SK-N-SH (cell line): ENCODE measurements at regions not wholly inside any gene's neighbourhood (a gene's known extent, or its start where the extent isn't known, plus 50 kb on each side); places are given as distances from the start of the nearest gene placed in this dataset.

Source experiments
- CTCF ChIA-PET: fragments of 300-600, 350-600 bp; formaldehyde crosslinking; extraction: SDS; loops from one replicate; lab custom pipeline; 2021; lab: Yijun Ruan, JAX
- POLR2A ChIA-PET: fragments of 350-600 bp; sonication (Branson Sonifier 250); formaldehyde crosslinking; extraction: SDS; loops from one replicate; lab custom pipeline; 2020; ENCODE audit warnings: antibody characterized with exemption, inconsistent platforms; lab: Yijun Ruan, JAX
- DNase-seq: peaks from one replicate; pipeline ENCODE4 v3.0.0; 2012
- H2AFZ ChIP-seq: fragments of 200-600 bp; sonication (generic); 2 replicates; pipeline ENCODE4 v1.8.1; 2016; ENCODE audit warnings: antibody characterized with exemption, mild to moderate bottlenecking, low read depth
- H3F3A ChIP-seq: fragments of 200-600 bp; sonication (generic); replicated peaks from 2 replicates; pipeline ENCODE3; 2016; ENCODE audit warnings: antibody characterized with exemption, mild to moderate bottlenecking; ENCODE audit not compliant: insufficient read depth
- H3K27ac ChIP-seq, 2 experiments: fragments of 200-500 bp in 1 of 2; fragments of 200-600 bp in 1 of 2; sonication (Bioruptor generic) in 1 of 2; sonication (generic), shearing (Covaris generic) in 1 of 2; 2 replicates each; pipeline versions ENCODE4 v1.5.1 to v1.6.1; 2014 to 2016; ENCODE audit warnings: low read depth in 2 of 2, inconsistent platforms in 1 of 2, low read length in 1 of 2, mild to moderate bottlenecking in 1 of 2, mixed read lengths in 1 of 2
- H3K27me3 ChIP-seq: fragments of 200-600 bp; sonication (generic), shearing (Covaris generic); 2 replicates; pipeline ENCODE4 v1.6.1; 2016; ENCODE audit warnings: mixed run types; ENCODE audit not compliant: insufficient read depth
- H3K36me3 ChIP-seq, 2 experiments: fragments of 200-500 bp in 1 of 2; fragments of 200-600 bp in 1 of 2; sonication (Bioruptor generic) in 1 of 2; sonication (generic) in 1 of 2; replicated peaks in 1 of 2; 2 replicates each; pipeline versions ENCODE3 to v1.5.1; 2014 to 2016; ENCODE audit warnings: low read length in 1 of 2, mild to moderate bottlenecking in 1 of 2; ENCODE audit not compliant: insufficient read depth in 2 of 2, control insufficient read depth in 1 of 2
- H3K4me1 ChIP-seq, 2 experiments: fragments of 200-500 bp in 1 of 2; fragments of 200-600 bp in 1 of 2; sonication (Bioruptor generic) in 1 of 2; sonication (generic), shearing (Covaris generic) in 1 of 2; 2 replicates each; pipeline versions ENCODE4 v1.5.1 to v1.6.1; 2014 to 2016; ENCODE audit warnings: low read depth in 1 of 2, low read length in 1 of 2, mixed run types in 1 of 2; ENCODE audit not compliant: insufficient read depth in 2 of 2, control insufficient read depth in 1 of 2
- H3K4me2 ChIP-seq: fragments of 200-600 bp; sonication (generic), shearing (Covaris generic); 2 replicates; pipeline ENCODE4 v1.6.1; 2017; ENCODE audit warnings: mixed run types
- H3K4me3 ChIP-seq, 2 experiments: fragments of 200-500 bp in 1 of 2; fragments of 200-600 bp in 1 of 2; sonication (Bioruptor generic) in 1 of 2; sonication (generic), shearing (Covaris generic) in 1 of 2; 2 replicates each; pipeline versions ENCODE4 v1.5.1 to v1.8.1; 2014 to 2016; ENCODE audit warnings: low read depth in 2 of 2, inconsistent platforms in 1 of 2, low read length in 1 of 2, mild to moderate bottlenecking in 1 of 2, mixed read lengths in 1 of 2, moderate library complexity in 1 of 2
- H3K79me2 ChIP-seq: fragments of 200-600 bp; sonication (generic); 2 replicates; pipeline ENCODE4 v1.8.1; 2017; ENCODE audit warnings: mild to moderate bottlenecking; ENCODE audit not compliant: insufficient read depth
- H3K9ac ChIP-seq: fragments of 200-600 bp; sonication (generic); 2 replicates; pipeline ENCODE4 v1.6.1; 2017; ENCODE audit warnings: mixed run types
- H3K9me2 ChIP-seq: fragments of 200-600 bp; sonication (generic); 2 replicates; pipeline ENCODE4 v1.6.1; 2017; ENCODE audit warnings: mixed run types
- H3K9me3 ChIP-seq: fragments of 200-600 bp; sonication (generic); 2 replicates; pipeline ENCODE4 v1.6.1; 2017; ENCODE audit warnings: mixed run types, mild to moderate bottlenecking, moderate library complexity
- H4K20me1 ChIP-seq: fragments of 200-600 bp; sonication (generic); 2 replicates; pipeline ENCODE4 v1.6.1; 2017; ENCODE audit warnings: mild to moderate bottlenecking, mixed run types; ENCODE audit not compliant: insufficient read depth
- EP300 ChIP-seq, 2 experiments: IDR thresholded peaks; 2 replicates each; pipeline versions ENCODE4 v1.4.0 to v1.6.1; 2012; ENCODE audit warnings: borderline replicate concordance in 1 of 2, low read depth in 1 of 2, low read length in 1 of 2
- EZH2phosphoT487 ChIP-seq: fragments of 200-600 bp; sonication (generic); IDR thresholded peaks from 2 replicates; pipeline ENCODE4 v1.6.1; 2017; ENCODE audit warnings: low read depth, mixed run types, mild to moderate bottlenecking, antibody characterized with exemption, moderate library complexity, borderline replicate concordance
- FOSL2 ChIP-seq: IDR thresholded peaks from 2 replicates; pipeline ENCODE4 v1.4.0; 2012; ENCODE audit warnings: low read depth, mild to moderate bottlenecking, moderate library complexity, borderline replicate concordance
- FOXJ3 ChIP-seq: sonication (generic); formaldehyde crosslinking; IDR thresholded peaks from 2 replicates; pipeline ENCODE4 v1.5.1; 2020; ENCODE audit warnings: mild to moderate bottlenecking, missing genetic modification reagents
- GABPA ChIP-seq: IDR thresholded peaks from 2 replicates; pipeline ENCODE4 v1.4.0; 2012; ENCODE audit warnings: low read depth, mild to moderate bottlenecking
- MEF2A ChIP-seq: IDR thresholded peaks from 2 replicates; pipeline ENCODE4 v1.4.0; 2012; ENCODE audit warnings: low read depth, borderline replicate concordance
- MXI1 ChIP-seq: IDR thresholded peaks from 2 replicates; pipeline ENCODE4 v1.6.1; 2012; ENCODE audit warnings: mild to moderate bottlenecking, low read depth, low read length, improper control_type of control experiment
- POLR2AphosphoS5 ChIP-seq: IDR thresholded peaks from 2 replicates; pipeline ENCODE4 v1.6.1; 2012; ENCODE audit warnings: low read depth, low read length
- RFX5 ChIP-seq: IDR thresholded peaks from 2 replicates; pipeline ENCODE4 v1.6.1; 2012; ENCODE audit warnings: mild to moderate bottlenecking, improper control_type of control experiment, low read length
- RXRA ChIP-seq: IDR thresholded peaks from 2 replicates; pipeline ENCODE4 v1.4.0; 2012; ENCODE audit warnings: low read depth, mild to moderate bottlenecking, borderline replicate concordance
- TEAD4 ChIP-seq: IDR thresholded peaks from 2 replicates; pipeline ENCODE4 v1.4.0; 2012; ENCODE audit warnings: mild to moderate bottlenecking, borderline replicate concordance; ENCODE audit not compliant: insufficient read depth
- WGBS: methylation state at CpG from one replicate; pipeline ENCODE4 v1.1.6; 2017; ENCODE audit warnings: low lambda C conversion rate; 5-methylcytosine and 5-hydroxymethylcytosine counted together
- TF ChIP-seq, protein P1 (sequence below): IDR thresholded peaks from 2 replicates; pipeline ENCODE4; 2012
- TF ChIP-seq, protein P2 (sequence below): fragments of 150-350 bp; IDR thresholded peaks from 2 replicates; pipeline ENCODE4 v1.6.1; 2016; ENCODE audit warnings: mild to moderate bottlenecking, low read depth, low read length
- TF ChIP-seq, protein P3 (sequence below): IDR thresholded peaks from 2 replicates; pipeline ENCODE4 v1.4.0; 2012; ENCODE audit warnings: low read depth, borderline replicate concordance

DNA sequence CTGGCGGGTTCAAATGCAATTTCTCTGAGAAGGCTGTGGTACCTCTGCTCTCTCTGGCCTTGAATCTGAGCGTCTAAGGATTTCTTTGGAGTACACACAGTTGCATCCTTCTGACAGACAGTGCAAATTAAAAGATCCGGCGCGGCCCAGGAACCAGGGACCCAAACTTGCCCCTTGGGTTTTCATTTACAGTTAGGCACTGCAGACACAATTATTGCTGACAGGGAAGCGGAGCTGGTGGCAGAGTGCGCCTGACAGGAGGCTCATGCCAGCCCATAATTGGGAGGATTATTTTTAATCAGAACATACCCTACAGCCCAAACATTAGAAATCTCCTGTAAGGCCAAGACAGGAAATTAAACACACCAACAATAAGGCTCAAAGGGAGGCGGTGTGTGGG is 1023.4 kb upstream of the RBFOX1 start:
- TF ChIP-seq TEAD4 (no peak), MXI1 (no peak), RXRA (no peak), FOSL2 (no peak), EZH2phosphoT487 (no peak), GABPA (no peak), EP300 (IDR thresholded peaks at IDR 0.05; ENCODE audit: borderline replicate concordance in 1 of 2, low read depth in 1 of 2, low read length in 1 of 2) (no peak), FOXJ3 (CRISPR knock-in tag) (no peak), POLR2AphosphoS5 (no peak), RFX5 (no peak)
- TF ChIP-seq, protein P1, sequence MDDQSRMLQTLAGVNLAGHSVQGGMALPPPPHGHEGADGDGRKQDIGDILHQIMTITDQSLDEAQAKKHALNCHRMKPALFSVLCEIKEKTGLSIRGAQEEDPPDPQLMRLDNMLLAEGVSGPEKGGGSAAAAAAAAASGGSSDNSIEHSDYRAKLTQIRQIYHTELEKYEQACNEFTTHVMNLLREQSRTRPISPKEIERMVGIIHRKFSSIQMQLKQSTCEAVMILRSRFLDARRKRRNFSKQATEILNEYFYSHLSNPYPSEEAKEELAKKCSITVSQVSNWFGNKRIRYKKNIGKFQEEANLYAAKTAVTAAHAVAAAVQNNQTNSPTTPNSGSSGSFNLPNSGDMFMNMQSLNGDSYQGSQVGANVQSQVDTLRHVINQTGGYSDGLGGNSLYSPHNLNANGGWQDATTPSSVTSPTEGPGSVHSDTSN = no peak
- TF ChIP-seq, protein P2, sequence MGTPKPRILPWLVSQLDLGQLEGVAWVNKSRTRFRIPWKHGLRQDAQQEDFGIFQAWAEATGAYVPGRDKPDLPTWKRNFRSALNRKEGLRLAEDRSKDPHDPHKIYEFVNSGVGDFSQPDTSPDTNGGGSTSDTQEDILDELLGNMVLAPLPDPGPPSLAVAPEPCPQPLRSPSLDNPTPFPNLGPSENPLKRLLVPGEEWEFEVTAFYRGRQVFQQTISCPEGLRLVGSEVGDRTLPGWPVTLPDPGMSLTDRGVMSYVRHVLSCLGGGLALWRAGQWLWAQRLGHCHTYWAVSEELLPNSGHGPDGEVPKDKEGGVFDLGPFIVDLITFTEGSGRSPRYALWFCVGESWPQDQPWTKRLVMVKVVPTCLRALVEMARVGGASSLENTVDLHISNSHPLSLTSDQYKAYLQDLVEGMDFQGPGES = no peak
- TF ChIP-seq, protein P3, sequence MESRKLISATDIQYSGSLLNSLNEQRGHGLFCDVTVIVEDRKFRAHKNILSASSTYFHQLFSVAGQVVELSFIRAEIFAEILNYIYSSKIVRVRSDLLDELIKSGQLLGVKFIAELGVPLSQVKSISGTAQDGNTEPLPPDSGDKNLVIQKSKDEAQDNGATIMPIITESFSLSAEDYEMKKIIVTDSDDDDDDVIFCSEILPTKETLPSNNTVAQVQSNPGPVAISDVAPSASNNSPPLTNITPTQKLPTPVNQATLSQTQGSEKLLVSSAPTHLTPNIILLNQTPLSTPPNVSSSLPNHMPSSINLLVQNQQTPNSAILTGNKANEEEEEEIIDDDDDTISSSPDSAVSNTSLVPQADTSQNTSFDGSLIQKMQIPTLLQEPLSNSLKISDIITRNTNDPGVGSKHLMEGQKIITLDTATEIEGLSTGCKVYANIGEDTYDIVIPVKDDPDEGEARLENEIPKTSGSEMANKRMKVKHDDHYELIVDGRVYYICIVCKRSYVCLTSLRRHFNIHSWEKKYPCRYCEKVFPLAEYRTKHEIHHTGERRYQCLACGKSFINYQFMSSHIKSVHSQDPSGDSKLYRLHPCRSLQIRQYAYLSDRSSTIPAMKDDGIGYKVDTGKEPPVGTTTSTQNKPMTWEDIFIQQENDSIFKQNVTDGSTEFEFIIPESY = no peak
- TF ChIP-seq, all 33 proteins: peak for 0

DNA sequence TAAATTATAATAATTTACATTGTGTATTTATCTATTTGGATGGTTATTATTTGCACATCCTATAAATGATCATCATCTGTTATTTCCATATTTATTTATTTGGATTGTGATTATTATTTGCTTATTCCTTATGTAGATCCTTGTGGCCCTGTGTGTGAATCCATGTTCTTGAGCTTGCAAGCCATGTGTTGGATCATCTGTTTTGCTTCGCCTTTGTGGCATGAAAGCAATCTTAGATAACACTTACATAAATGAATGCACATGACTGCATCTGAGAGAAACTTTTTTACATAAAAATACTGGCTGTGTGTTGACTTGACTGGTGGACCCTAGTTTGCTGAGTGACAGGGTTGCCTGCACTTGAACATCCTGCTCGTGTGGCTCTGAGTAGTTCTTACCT is 1024.5 kb upstream of the RBFOX1 start:
- no peak overlapping the region for H3K9ac ChIP-seq

More for the DNA sequence above, 1023.4 kb upstream of the RBFOX1 start:
- Histone ChIP-seq H3K9ac (no peak overlapping the region), H3F3A (no peaks in the 10 kb centered on the region), H3K9me2 (no peaks in the 10 kb centered on the region), H3K27me3 (no peaks in the 10 kb centered on the region), H3K36me3 (no peaks in the 10 kb centered on the region), H2AFZ (no peak overlapping the region), H3K4me1 (peaks cover 0 to 3% of the 10 kb centered on the region in 2 experiments; a peak in 1 of 4 replicates), H3K4me2 (no peak overlapping the region), H3K79me2 (no peaks in the 10 kb centered on the region), H4K20me1 (no peaks in the 10 kb centered on the region), H3K27ac (no peak overlapping the region), H3K9me3 (no peaks in the 10 kb centered on the region), H3K4me3 (no peak overlapping the region)
- POLR2A ChIA-PET = no interaction called here
- 49% methylated on average over 8 of the region's 8 CpGs for WGBS
- CTCF ChIA-PET = no interaction called here
- DNase-seq = no peak

More for the DNA sequence above, 1024.5 kb upstream of the RBFOX1 start:
- H3K36me3 ChIP-seq = no peaks in the 10 kb centered on the region
- H3K9me3 ChIP-seq = no peaks in the 10 kb centered on the region
- no peak overlapping the region for H3K27ac ChIP-seq
- no peaks in the 10 kb centered on the region for H3K79me2 ChIP-seq
- no peaks in the 10 kb centered on the region for H3F3A ChIP-seq
- DNase-seq = no peak
- H2AFZ ChIP-seq = no peak overlapping the region
- ChIA-PET POLR2A (no interaction called here), CTCF (interaction anchor here (0.6 to 0.9 kb wide), 2 partner anchors 9 to 26 kb away, joined by 3 read pairs; no protein-coding TSS in a partner anchor)
- H3K4me3 ChIP-seq = no peak overlapping the region
- H3K4me2 ChIP-seq = no peak overlapping the region
- peaks cover 0 to 3% of the 10 kb centered on the region in 2 experiments; a peak in 1 of 4 replicates for H3K4me1 ChIP-seq
- no peaks in the 10 kb centered on the region for H3K27me3 ChIP-seq
- H4K20me1 ChIP-seq = no peaks in the 10 kb centered on the region
- H3K9me2 ChIP-seq = no peaks in the 10 kb centered on the region
- 19% methylated on average over 2 of the region's 2 CpGs for WGBS
- TF ChIP-seq RXRA = no peak
- TF ChIP-seq MEF2A = no peak
- no peak for TF ChIP-seq MXI1
